ENCODE measurements at regions not wholly inside any gene's neighbourhood (a gene's known extent, or its start where the extent isn't known, plus 50 kb on each side); places are given as distances from the start of the nearest gene placed in this dataset.

DNA sequence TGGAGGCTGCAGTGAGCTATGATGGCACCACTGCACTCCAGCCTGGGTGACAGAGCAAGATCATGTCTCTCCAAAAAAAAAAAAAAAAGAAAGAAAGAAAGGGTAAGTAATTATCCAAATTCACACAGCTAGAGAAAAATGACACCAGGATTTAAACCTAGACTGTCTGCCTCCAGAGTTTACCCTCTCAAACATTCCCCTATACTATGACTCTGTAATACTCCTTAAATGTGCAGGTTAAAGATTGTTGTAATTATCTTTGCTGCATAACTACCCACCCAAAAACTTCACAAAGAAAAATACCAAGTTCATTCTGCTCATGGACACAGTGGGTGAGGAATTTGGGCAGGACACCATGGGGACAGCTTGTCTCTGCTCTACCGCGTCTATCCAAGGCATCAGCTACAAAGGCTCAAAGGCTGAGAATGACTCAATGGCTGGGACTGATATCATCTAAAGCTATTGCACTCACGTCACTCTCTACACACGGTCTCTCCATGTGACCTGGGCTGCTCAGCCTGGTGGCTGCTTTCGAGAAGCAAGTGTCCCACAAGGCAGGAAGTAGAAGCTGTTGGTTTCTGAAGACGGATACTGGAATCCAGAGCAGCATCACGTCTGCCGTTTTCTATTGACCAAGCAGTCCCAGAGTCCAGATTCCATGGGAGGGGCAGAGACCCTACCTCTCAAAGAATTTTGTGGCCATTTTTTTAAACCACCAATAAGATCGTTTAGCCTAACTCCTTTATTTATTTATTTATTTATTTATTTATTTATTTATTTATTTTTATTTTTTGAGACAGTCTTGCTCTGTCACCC is 185.7 kb upstream of the AUTS2 start:
- no peaks in the 10 kb centered on the region for H3K36me3 ChIP-seq (ENCODE audit: insufficient read depth)
- ATAC-seq: no peak
- no peak overlapping the region for H3K4me3 ChIP-seq
- no peaks in the 10 kb centered on the region for H3K79me2 ChIP-seq (replicated peaks; ENCODE audit: insufficient read depth)
- Mint-ChIP-seq H3K4me1 (no peaks in the 10 kb centered on the region), H3K36me3 (ENCODE audit: low read depth) (no peaks in the 10 kb centered on the region), H3K27me3 (ENCODE audit: insufficient read depth, low read depth, poor library complexity) (peaks cover 6% of the 10 kb centered on the region), H3K4me3 (no peak overlapping the region), H3K27ac (no peak overlapping the region), H3K9me3 (peaks cover 8% of the 10 kb centered on the region)
- no peak overlapping the region for H3K4me2 ChIP-seq
- TF ChIP-seq JUNB (IDR thresholded peaks at IDR 0.05; ENCODE audit: unreplicated experiment) (no peak), NANOG (IDR thresholded peaks at IDR 0.05; ENCODE audit: borderline replicate concordance) (no peak)
- TF ChIP-seq, protein P1, sequence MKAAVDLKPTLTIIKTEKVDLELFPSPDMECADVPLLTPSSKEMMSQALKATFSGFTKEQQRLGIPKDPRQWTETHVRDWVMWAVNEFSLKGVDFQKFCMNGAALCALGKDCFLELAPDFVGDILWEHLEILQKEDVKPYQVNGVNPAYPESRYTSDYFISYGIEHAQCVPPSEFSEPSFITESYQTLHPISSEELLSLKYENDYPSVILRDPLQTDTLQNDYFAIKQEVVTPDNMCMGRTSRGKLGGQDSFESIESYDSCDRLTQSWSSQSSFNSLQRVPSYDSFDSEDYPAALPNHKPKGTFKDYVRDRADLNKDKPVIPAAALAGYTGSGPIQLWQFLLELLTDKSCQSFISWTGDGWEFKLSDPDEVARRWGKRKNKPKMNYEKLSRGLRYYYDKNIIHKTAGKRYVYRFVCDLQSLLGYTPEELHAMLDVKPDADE (IDR thresholded peaks at IDR 0.05): no peak
- H4K20me1 ChIP-seq (replicated peaks; ENCODE audit: insufficient read depth): no peaks in the 10 kb centered on the region
- no peak overlapping the region for H3K27ac ChIP-seq (ENCODE audit: low read depth)
- H2AFZ ChIP-seq: no peak overlapping the region
- no peaks in the 10 kb centered on the region for H3K4me1 ChIP-seq (ENCODE audit: insufficient read depth)
- no peaks in the 10 kb centered on the region for H3K27me3 ChIP-seq (ENCODE audit: insufficient read depth)
- no peaks in the 10 kb centered on the region for H3F3A ChIP-seq (replicated peaks; ENCODE audit: low read depth)
- no peaks in the 10 kb centered on the region for H3K9me2 ChIP-seq (ENCODE audit: insufficient read depth)
- no peak for DNase-seq (ENCODE audit: low spot score)

GRCh38 chr7:69414555-69414954 is 183.7 kb upstream of the AUTS2 start:
- Mint-ChIP-seq H3K27me3 (ENCODE audit: insufficient read depth, low read depth, poor library complexity) (peaks cover 6% of the 10 kb centered on the region), H3K27ac (no peak overlapping the region), H3K4me1 (no peaks in the 10 kb centered on the region), H3K4me3 (no peak overlapping the region), H3K36me3 (ENCODE audit: low read depth) (peaks cover 2% of the 10 kb centered on the region; the same call in 1 of the 3 replicates), H3K9me3 (peaks cover 11% of the 10 kb centered on the region)
- no peak overlapping the region for H3K4me3 ChIP-seq
- no peaks in the 10 kb centered on the region for H3F3A ChIP-seq (replicated peaks; ENCODE audit: low read depth)
- ATAC-seq (no peak), DNase-seq (ENCODE audit: low spot score) (no peak)
- no peak overlapping the region for H3K27ac ChIP-seq (ENCODE audit: low read depth)
- no peaks in the 10 kb centered on the region for H3K79me2 ChIP-seq (replicated peaks; ENCODE audit: insufficient read depth)
- H4K20me1 ChIP-seq (replicated peaks; ENCODE audit: insufficient read depth): no peaks in the 10 kb centered on the region
- H3K36me3 ChIP-seq (ENCODE audit: insufficient read depth): no peaks in the 10 kb centered on the region
- H2AFZ ChIP-seq: no peak overlapping the region
- H3K4me1 ChIP-seq (ENCODE audit: insufficient read depth): no peaks in the 10 kb centered on the region
- no peaks in the 10 kb centered on the region for H3K9me2 ChIP-seq (ENCODE audit: insufficient read depth)
- no peak overlapping the region for H3K4me2 ChIP-seq
- no peaks in the 10 kb centered on the region for H3K27me3 ChIP-seq (ENCODE audit: insufficient read depth)
- TF ChIP-seq STAT1 (IDR thresholded peaks at IDR 0.05; ENCODE audit: unreplicated experiment) (no peak), EZH2 (IDR thresholded peaks at IDR 0.05; ENCODE audit: low read depth, unreplicated experiment) (no peak), JUNB (IDR thresholded peaks at IDR 0.05; ENCODE audit: unreplicated experiment) (no peak), REST (IDR thresholded peaks at IDR 0.05; ENCODE audit: unreplicated experiment) (no peak), EZH2phosphoT487 (IDR thresholded peaks at IDR 0.05; ENCODE audit: unreplicated experiment) (no peak)
